Activated CD4-positive, alpha-beta T cell treated with anti-CD3 and anti-CD28 coated beads, Interleukin-2, amount 10 ng/mL, durations not matched to agents 24 days and 14 days (primary cell): ENCODE measurements at regions not wholly inside any gene's neighbourhood (a gene's known extent, or its start where the extent isn't known, plus 50 kb on each side); places are given as distances from the start of the nearest gene placed in this dataset.

Experiments used
- DNase-seq: peaks from one replicate; pipeline ENCODE4 v3.0.0; 2022
- H3K27ac Mint-ChIP-seq: one replicate; pipeline ENCODE4 v1.8.0; 2022; ENCODE audit warnings: mild to moderate bottlenecking, mixed read lengths
- H3K27me3 Mint-ChIP-seq: one replicate; pipeline ENCODE4 v1.8.0; 2022; ENCODE audit warnings: mixed read lengths
- H3K36me3 Mint-ChIP-seq: one replicate; pipeline ENCODE4 v1.8.0; 2022; ENCODE audit warnings: low read depth, mild to moderate bottlenecking, mixed read lengths
- H3K4me1 Mint-ChIP-seq: one replicate; pipeline ENCODE4 v1.8.0; 2021; ENCODE audit warnings: mixed read lengths
- H3K4me3 Mint-ChIP-seq: one replicate; pipeline ENCODE4 v1.8.0; 2022; ENCODE audit warnings: mild to moderate bottlenecking, moderate library complexity, mixed read lengths
- H3K9me3 Mint-ChIP-seq: one replicate; pipeline ENCODE4 v1.8.0; 2021; ENCODE audit warnings: mixed read lengths
- intact Hi-C: fragments of 100-400 bp; cut with micrococcal nuclease; formaldehyde crosslinking; loops from one replicate; pipeline ENCODE4 v1.15.1; 2023

DNA sequence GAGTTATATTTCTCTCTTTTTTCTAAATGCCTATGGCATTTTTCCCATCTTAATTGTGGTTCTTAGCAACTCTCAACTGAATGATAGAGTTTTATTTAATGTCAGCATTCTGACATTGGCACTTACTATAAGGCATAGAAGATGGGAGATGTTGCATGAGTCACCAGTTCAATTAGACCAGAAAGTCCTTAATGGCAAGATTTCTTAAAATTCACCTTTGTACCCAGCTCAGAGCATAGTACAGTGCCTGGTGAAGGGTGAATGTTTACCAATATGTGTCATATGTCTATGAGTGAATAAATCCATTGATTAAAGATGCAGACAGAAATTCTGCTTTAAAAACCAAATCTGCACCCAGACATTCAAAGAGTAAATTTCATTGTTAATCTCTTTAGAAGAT lies 526.9 kb downstream of the EFNB2 start:
- H3K36me3 Mint-ChIP-seq = no peaks in the 10 kb centered on the region
- H3K27me3 Mint-ChIP-seq = no peaks in the 10 kb centered on the region
- intact Hi-C loops = no loop called here
- DNase-seq = no peak
- H3K27ac Mint-ChIP-seq = no peak overlapping the region
- no peak overlapping the region for H3K4me3 Mint-ChIP-seq
- H3K4me1 Mint-ChIP-seq = no peaks in the 10 kb centered on the region
- H3K9me3 Mint-ChIP-seq = no peaks in the 10 kb centered on the region

DNA sequence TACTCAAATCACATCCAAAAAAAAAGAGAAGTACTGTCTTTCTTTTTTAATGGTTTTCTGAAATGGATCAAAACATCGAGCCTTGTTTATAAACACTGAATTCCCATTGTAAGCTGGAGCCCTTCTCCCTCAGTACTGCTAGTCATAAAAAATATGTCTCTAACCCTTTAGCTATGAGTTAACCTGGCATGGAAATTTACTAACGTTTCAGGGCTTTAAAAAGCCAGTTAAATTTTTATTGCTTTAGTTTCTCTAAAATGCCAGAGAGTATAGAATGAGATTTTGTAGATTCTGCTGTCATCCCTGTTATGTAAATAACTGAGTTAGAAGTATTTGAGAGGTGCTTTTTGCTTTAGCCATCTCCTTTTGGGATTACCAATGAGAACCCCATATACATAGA lies 528.3 kb downstream of the EFNB2 start:
- H3K36me3 Mint-ChIP-seq = no peaks in the 10 kb centered on the region
- no peak overlapping the region for H3K4me3 Mint-ChIP-seq
- H3K9me3 Mint-ChIP-seq = no peaks in the 10 kb centered on the region
- intact Hi-C loops = no loop called here
- H3K27me3 Mint-ChIP-seq = no peaks in the 10 kb centered on the region
- H3K4me1 Mint-ChIP-seq = no peaks in the 10 kb centered on the region
- no peak for DNase-seq
- H3K27ac Mint-ChIP-seq = no peak overlapping the region

DNA sequence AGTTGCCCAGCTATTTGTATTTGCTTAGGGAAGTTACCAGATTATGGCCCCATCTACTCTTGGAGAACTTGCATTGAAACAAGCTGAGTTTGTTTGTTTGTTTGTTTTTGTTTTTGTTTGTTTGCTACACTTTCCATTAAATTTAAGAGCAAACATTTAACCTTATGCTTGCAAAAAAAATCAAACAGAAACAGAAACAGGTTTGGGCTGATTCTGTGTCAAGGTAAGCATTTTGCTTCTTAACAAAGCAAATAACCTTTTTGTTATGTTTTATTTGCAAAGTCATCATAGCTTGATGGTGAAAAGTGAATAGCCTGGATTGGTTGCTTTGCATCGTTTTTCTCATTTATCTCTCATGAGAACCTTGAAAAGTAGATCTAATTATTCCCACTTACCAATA lies 531.8 kb downstream of the EFNB2 start:
- Mint-ChIP-seq H3K4me1 (no peaks in the 10 kb centered on the region), H3K27me3 (no peaks in the 10 kb centered on the region), H3K36me3 (no peaks in the 10 kb centered on the region), H3K9me3 (peaks cover 3% of the 10 kb centered on the region), H3K4me3 (no peak overlapping the region), H3K27ac (no peak overlapping the region)
- intact Hi-C loops = no loop called here
- no peak for DNase-seq

DNA sequence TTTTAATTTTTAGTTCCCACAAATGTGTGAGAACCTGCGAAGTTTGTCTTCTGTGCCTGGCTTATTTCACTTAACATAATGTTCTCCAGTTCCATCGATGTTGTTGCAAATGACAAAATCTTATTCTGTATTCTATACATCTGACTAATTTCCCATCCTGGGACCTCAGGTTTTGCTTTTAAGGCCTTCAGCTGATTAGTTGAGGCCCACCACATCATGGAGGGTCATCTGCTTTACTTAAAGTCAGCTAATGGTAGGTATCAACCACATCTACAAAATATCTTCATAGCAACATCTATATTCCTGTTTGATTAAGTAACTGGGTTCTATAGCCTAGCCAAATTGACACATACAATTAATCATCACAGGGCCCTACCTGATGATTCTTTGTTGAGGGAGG lies 534.0 kb downstream of the EFNB2 start:
- intact Hi-C loops = no loop called here
- Mint-ChIP-seq H3K4me1 (no peaks in the 10 kb centered on the region), H3K9me3 (peaks cover 5% of the 10 kb centered on the region), H3K4me3 (no peak overlapping the region), H3K36me3 (no peaks in the 10 kb centered on the region), H3K27ac (no peak overlapping the region), H3K27me3 (no peaks in the 10 kb centered on the region)
- no peak for DNase-seq

GRCh38 chr13:105997581-105998550 lies 537.6 kb downstream of the EFNB2 start:
- DNase-seq = no peak
- Mint-ChIP-seq H3K27me3 (no peaks in the 10 kb centered on the region), H3K4me1 (no peaks in the 10 kb centered on the region), H3K9me3 (peaks cover 5% of the 10 kb centered on the region), H3K4me3 (no peak overlapping the region), H3K36me3 (no peaks in the 10 kb centered on the region), H3K27ac (no peak overlapping the region)
- intact Hi-C loops = no loop called here

GRCh38 chr13:105996391-105997025 lies 539.0 kb downstream of the EFNB2 start:
- Mint-ChIP-seq H3K27ac (no peak overlapping the region), H3K27me3 (no peaks in the 10 kb centered on the region), H3K9me3 (peaks cover 5% of the 10 kb centered on the region), H3K36me3 (no peaks in the 10 kb centered on the region), H3K4me3 (no peak overlapping the region), H3K4me1 (no peaks in the 10 kb centered on the region)
- intact Hi-C loops = no loop called here
- DNase-seq = no peak

GRCh38 chr13:105994340-105994739 lies 541.1 kb downstream of the EFNB2 start:
- Mint-ChIP-seq H3K36me3 (no peaks in the 10 kb centered on the region), H3K4me1 (no peaks in the 10 kb centered on the region), H3K27me3 (no peaks in the 10 kb centered on the region), H3K9me3 (peaks cover 5% of the 10 kb centered on the region), H3K27ac (no peak overlapping the region), H3K4me3 (no peak overlapping the region)
- DNase-seq = no peak
- intact Hi-C loops = no loop called here

DNA sequence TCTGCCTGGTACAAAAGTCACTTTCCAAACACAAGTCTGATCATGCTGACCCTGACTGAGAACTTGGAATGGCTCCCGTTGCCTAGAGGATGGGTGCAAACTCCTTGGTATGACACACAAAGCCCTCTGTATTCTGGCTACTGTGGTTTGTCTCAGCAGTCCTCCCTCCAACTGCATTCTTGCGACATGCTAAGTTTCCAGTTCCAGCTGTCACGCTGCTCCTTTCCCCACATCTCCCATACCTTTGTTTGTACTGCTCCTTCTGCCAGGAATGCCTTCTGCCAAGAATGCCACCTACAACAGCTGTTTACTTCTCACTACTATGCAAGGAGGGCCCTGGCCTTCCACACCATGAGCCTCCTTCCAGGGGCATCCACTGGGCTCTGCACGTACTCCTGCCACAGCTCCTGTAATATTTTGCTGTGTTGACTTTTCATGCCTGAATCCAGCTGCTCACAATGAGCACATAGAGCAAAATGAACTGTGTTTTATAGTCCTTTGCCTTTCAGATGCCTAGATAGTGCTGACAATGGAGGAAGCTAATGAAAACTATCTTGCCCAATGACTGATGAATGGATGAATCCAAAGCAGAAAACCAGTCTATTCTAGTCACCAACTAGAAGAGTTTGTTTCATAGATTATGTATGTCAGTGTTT lies 543.7 kb downstream of the EFNB2 start:
- no peaks in the 10 kb centered on the region for H3K4me1 Mint-ChIP-seq
- DNase-seq = no peak
- no peak overlapping the region for H3K27ac Mint-ChIP-seq
- no peak overlapping the region for H3K4me3 Mint-ChIP-seq
- H3K36me3 Mint-ChIP-seq = no peaks in the 10 kb centered on the region
- intact Hi-C loops = no loop called here
- H3K27me3 Mint-ChIP-seq = no peaks in the 10 kb centered on the region
- H3K9me3 Mint-ChIP-seq = no peaks in the 10 kb centered on the region

DNA sequence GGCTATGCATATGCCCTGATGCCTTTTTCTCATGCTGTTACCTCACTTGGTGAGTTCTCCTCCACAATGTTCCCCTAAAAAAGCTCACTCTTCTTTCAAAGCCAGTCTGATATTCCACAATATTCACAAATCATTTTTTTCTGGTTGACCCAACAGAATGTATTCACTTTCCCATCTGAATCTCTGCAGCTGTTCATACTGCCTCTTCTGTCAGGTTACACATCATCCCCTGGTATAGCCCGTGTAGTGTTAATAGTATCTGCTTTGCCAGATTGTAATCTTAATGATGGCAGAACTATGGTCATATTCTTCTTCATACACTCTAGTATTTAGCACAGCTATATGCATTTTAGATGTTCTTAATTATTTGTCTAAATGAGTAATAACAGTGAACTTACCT lies 544.3 kb downstream of the EFNB2 start:
- Mint-ChIP-seq H3K9me3 (no peaks in the 10 kb centered on the region), H3K27me3 (no peaks in the 10 kb centered on the region), H3K4me1 (no peaks in the 10 kb centered on the region), H3K36me3 (no peaks in the 10 kb centered on the region), H3K27ac (no peak overlapping the region), H3K4me3 (no peak overlapping the region)
- DNase-seq = no peak
- intact Hi-C loops = no loop called here

GRCh38 chr13:105990256-105990958 lies 545.1 kb downstream of the EFNB2 start:
- no peaks in the 10 kb centered on the region for H3K9me3 Mint-ChIP-seq
- H3K27ac Mint-ChIP-seq = no peak overlapping the region
- no peaks in the 10 kb centered on the region for H3K36me3 Mint-ChIP-seq
- no peaks in the 10 kb centered on the region for H3K4me1 Mint-ChIP-seq
- H3K4me3 Mint-ChIP-seq = no peak overlapping the region
- DNase-seq = no peak
- H3K27me3 Mint-ChIP-seq = no peaks in the 10 kb centered on the region
- intact Hi-C loops = no loop called here

- H3K36me3 Mint-ChIP-seq = no peaks in the 10 kb centered on the region
Measured at GRCh38 chr13:105984646-105985045, 550.8 kb downstream of the EFNB2 start.

GRCh38 chr13:105984236-105984635 lies 551.2 kb downstream of the EFNB2 start:
- Mint-ChIP-seq H3K9me3 (no peaks in the 10 kb centered on the region), H3K4me1 (no peaks in the 10 kb centered on the region), H3K27ac (no peak overlapping the region), H3K36me3 (no peaks in the 10 kb centered on the region), H3K4me3 (no peak overlapping the region), H3K27me3 (no peaks in the 10 kb centered on the region)
- intact Hi-C loops = no loop called here
- no peak for DNase-seq

More at GRCh38 chr13:105984646-105985045, 550.8 kb downstream of the EFNB2 start:
- Mint-ChIP-seq H3K4me1 (no peaks in the 10 kb centered on the region), H3K9me3 (no peaks in the 10 kb centered on the region), H3K4me3 (no peak overlapping the region), H3K27me3 (no peaks in the 10 kb centered on the region), H3K27ac (no peak overlapping the region)
- peak; percentile 15 for DNase-seq
- intact Hi-C loops = no loop called here

- no peak overlapping the region for H3K27ac Mint-ChIP-seq
Measured at GRCh38 chr13:105982219-105982930, 553.1 kb downstream of the EFNB2 start.

More at GRCh38 chr13:105982219-105982930, 553.1 kb downstream of the EFNB2 start:
- no peak overlapping the region for H3K4me3 Mint-ChIP-seq
- intact Hi-C loops = no loop called here
- H3K36me3 Mint-ChIP-seq = no peaks in the 10 kb centered on the region
- H3K27me3 Mint-ChIP-seq = no peaks in the 10 kb centered on the region
- no peaks in the 10 kb centered on the region for H3K9me3 Mint-ChIP-seq
- peak; percentile 26 for DNase-seq
- H3K4me1 Mint-ChIP-seq = no peaks in the 10 kb centered on the region
